ENCODE measurements at regions not wholly inside any gene's neighbourhood (a gene's known extent, or its start where the extent isn't known, plus 50 kb on each side); places are given as distances from the start of the nearest gene placed in this dataset.
A peak's percentile ranks its signal among the peaks of the same experiment; 100 is the strongest.

DNA sequence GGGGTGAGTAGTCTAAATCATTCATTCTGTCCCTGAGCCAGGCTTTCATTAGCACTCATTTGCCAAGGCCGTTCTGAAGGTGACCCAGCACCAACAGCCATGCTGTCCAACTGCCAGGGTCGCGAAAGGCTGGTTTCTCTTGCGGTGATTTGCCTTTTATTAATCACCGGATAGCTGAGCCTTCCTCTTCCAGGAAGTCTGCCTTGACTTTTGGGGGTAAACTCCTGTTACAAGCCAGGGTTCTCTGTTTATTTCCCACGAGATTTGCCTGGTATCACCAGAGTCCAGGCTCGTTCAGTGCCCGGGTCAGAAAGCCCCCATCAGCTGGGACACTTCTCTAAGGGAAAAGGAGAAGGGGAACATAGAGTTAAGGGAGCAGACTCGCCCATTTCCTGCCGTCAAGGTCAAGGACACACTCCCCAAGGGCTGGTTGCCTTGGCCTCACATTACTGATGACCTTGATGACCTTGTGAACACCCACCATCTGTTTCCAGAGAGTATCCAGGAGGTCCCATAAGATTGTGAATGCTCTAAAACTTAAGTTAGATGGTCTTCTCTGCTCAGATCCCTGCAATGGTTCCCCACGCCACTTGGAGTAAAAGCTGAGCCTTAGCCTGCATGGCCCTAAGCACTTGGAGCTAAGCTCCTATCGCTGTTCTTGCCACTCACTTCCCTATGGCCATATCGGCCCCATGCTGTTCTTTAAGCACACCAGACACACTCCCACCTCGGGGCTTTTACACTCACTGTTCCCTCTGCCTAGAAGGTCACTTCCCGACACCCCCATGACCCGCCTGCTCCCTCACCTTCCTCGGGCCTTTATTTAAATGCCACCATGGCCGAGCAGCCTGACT, 96.0 kb upstream of the EPCAM start:
- DNase-seq (ENCODE audit: low spot score) = no peak
- no peak for TF ChIP-seq CTCF (IDR thresholded peaks at IDR 0.05; ENCODE audit: extremely low read depth, insufficient read depth, missing control alignments)
- in situ Hi-C loops (cut with MboI; ENCODE audit: low pct_unique_long_range_greater_than_20kb, low sequenced_read_pairs, unreplicated experiment) = no loop called here

DNA sequence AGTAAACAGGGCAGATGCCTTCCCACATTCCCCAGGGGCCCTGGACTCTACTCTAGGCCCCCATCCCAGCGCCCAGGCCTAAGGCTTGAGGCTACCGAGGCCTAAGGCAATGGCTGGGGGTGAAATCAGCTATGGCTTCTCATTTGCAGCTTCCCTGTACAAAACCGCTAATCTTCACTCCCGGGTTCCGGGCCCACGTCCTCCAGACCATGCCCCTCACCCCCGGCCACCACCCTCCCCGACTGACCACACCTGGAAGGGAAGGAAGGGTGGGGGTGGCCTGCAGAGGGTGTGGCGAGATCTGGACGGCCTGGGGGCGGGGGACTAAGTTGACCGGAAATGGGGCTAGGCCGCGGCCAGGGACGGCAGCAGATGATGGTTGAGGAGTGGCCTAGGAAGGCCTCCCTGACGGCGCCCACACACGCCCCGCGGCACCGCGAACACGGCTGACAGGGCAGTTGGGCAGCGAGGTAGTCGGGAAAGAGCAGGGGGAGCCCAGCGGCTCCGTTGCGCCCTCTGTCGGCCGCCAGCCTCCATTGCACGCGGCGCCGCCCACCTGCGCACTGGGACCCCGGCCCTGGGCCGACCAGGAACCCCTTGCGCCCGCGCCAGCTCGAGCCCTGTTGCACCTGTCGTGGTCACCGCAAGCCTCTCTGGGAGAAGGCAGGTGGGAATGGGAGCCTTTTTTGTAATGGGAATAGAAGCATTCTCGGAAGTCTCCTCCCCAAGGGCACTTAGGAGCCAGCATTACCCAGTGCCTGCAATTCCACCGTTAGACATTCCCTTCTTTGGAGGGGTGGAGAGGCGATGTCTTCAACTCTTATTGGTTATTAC, 95.9 kb upstream of the CALM2 start:
- in situ Hi-C loops (cut with MboI; ENCODE audit: low pct_unique_long_range_greater_than_20kb, low sequenced_read_pairs, unreplicated experiment) = no loop called here
- TF ChIP-seq CTCF (IDR thresholded peaks at IDR 0.05; ENCODE audit: extremely low read depth, insufficient read depth, missing control alignments) = peak; percentile 98
- DNase-seq (ENCODE audit: low spot score) = peak; percentile 89

DNA sequence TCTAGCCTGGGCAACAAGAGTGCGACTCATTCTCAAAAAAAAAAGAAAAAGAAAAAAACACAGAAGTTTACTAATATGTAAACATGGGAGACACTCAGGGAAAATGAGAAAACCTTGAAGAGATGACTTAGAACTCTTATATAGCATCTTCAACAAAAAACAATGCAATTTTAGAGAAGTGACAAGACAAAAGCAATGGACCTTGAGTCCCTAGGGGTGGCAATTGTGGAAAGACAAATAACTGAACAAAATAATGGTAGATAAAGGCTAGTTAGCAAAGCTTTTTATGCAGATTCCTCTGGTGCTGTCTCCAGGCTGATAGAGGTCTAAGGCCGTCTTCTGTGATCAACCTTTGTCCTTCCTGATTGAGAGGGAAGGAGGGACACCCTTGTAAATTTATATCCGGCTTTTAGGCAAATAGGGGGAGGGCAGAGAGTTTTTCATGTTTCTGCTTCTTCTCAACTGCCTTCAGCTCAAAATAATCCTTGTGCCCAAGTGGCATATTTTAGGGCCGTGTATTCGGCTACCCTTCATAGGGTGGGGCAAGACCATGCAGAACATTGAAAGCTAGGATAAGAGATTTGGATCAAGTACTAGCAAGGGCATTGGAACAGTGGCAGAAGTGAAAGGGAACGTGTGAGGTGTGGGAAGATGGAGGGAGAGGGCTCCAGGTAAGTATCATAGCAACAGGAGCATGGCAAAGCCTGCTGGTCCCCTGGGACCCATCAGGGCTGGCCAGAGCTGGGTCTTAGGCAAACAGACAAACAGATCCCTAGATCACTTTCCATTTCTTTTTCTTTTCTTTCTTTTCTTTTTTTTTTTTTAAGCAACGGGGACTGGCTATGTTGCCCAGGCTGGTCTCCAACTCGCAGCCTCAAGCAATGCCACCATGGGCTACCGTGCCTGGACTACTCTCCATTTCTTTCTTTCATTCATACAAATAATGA, 95.0 kb upstream of the CALM2 start:
- in situ Hi-C loops (cut with MboI; ENCODE audit: low pct_unique_long_range_greater_than_20kb, low sequenced_read_pairs, unreplicated experiment) = no loop called here
- DNase-seq (ENCODE audit: low spot score) = no peak

DNA sequence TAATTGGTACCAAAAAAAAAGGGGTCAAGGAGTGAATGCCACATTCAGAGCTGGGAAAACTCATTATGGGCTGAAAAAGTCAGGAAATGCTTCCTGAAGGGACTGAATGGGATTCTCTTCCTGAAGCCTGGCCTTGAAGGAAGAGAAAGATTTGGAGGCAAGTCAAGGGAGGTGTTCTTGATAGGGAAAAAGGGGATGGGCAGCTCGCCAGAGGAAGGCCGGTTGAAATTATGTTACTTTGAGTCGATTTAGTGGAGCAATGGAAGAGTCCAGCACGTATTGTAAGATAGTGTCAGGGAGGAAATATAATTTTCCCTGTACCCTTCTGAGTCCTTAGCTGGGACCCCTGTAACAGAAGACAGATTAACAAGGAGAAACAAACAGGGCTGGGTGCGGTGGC, 94.1 kb upstream of the CALM2 start:
- no peak for DNase-seq (ENCODE audit: low spot score)
- in situ Hi-C loops (cut with MboI; ENCODE audit: low pct_unique_long_range_greater_than_20kb, low sequenced_read_pairs, unreplicated experiment) = no loop called here
- no peak for TF ChIP-seq CTCF (IDR thresholded peaks at IDR 0.05; ENCODE audit: extremely low read depth, insufficient read depth, missing control alignments)

More for the DNA sequence above, 95.0 kb upstream of the CALM2 start:
- no peak for TF ChIP-seq CTCF (IDR thresholded peaks at IDR 0.05; ENCODE audit: extremely low read depth, insufficient read depth, missing control alignments)

DNA sequence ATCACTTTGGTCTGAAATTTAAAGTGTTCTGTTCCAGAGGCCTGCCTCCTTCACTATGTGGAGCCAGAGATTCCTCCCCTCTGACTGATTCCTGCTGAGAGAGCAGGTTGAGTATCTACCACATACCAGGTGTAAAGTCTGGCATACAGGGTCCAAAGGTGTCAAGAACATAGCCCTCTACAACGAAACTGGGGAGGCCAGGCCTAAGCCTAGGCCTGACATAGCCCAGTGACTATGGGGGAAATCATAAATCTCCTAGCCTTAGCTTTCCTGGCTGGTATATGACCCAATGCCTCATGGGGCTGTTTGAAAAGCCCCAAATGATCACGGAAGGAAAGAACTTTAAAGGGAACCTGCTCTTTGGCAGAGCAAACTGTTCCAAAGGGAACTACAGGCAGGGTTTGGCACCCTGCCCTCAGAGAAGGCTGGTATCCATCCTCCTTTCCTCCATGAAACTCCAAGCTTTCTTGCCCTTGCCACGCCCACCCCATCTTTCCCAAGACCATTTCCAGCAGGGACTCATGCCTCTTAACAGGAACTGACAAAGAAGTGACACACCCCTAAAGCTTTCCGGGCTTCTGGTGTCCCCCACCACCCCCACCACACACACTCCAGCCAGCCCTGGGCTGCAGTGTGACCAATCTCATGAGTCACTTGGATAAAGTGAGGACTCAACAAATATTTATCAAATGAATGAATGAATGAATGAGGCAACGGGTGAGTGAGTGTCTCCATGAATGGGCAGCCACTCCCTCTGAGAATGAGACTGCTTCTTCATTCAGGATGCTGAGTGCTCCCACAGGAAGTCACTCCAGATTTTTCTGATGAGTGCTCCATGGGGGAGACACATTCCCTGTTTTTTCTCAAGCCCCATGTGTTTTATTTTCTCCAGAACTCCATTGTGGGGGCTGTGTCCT, 93.3 kb upstream of the CALM2 start:
- DNase-seq (ENCODE audit: low spot score) = no peak
- TF ChIP-seq CTCF (IDR thresholded peaks at IDR 0.05; ENCODE audit: extremely low read depth, insufficient read depth, missing control alignments) = no peak
- in situ Hi-C loops (cut with MboI; ENCODE audit: low pct_unique_long_range_greater_than_20kb, low sequenced_read_pairs, unreplicated experiment) = no loop called here
